Smooth muscle cell (in vitro differentiated cells): ENCODE measurements at regions not wholly inside any gene's neighbourhood (a gene's known extent, or its start where the extent isn't known, plus 50 kb on each side); places are given as distances from the start of the nearest gene placed in this dataset.

ENCODE experiments used
- DNase-seq: peaks from one replicate; lab custom pipeline; 2025; ENCODE audit not compliant: unreplicated experiment; lab: John Stamatoyannopoulos, UW
- H2AFZ ChIP-seq: fragments of 200-600 bp; sonication (generic); 2 replicates; pipeline ENCODE4 v1.6.0; 2016; ENCODE audit warnings: antibody characterized with exemption, low read depth, mild to moderate bottlenecking
- H3F3A ChIP-seq: fragments of 200-600 bp; sonication (generic); 2 replicates; pipeline ENCODE4 v1.6.0; 2017; ENCODE audit warnings: antibody characterized with exemption, low read depth
- H3K27ac ChIP-seq: fragments of 200-600 bp; sonication (generic); 2 replicates; pipeline ENCODE4 v1.5.1; 2016; ENCODE audit warnings: low read depth, mild to moderate bottlenecking
- H3K27me3 ChIP-seq: fragments of 200-600 bp; sonication (generic); 2 replicates; pipeline ENCODE4 v1.6.1; 2016; ENCODE audit warnings: low read depth, mild to moderate bottlenecking
- H3K36me3 ChIP-seq: fragments of 200-600 bp; sonication (generic); 2 replicates; pipeline ENCODE4 v1.5.1; 2016; ENCODE audit warnings: low read depth
- H3K4me1 ChIP-seq: fragments of 200-600 bp; sonication (generic); 2 replicates; pipeline ENCODE4 v1.5.1; 2016; ENCODE audit warnings: low read depth
- H3K4me2 ChIP-seq: fragments of 200-600 bp; sonication (generic); 2 replicates; pipeline ENCODE4 v1.6.0; 2016; ENCODE audit warnings: mild to moderate bottlenecking
- H3K4me3 ChIP-seq: fragments of 200-600 bp; sonication (generic); 2 replicates; pipeline ENCODE4 v1.5.1; 2016; ENCODE audit warnings: mild to moderate bottlenecking
- H3K79me2 ChIP-seq: fragments of 200-600 bp; sonication (generic); 2 replicates; pipeline ENCODE4 v1.6.0; 2016; ENCODE audit warnings: low read depth, mild to moderate bottlenecking
- H3K9ac ChIP-seq: fragments of 200-600 bp; sonication (generic); 2 replicates; pipeline ENCODE4 v1.6.0; 2016; ENCODE audit warnings: low read depth
- H3K9me3 ChIP-seq: fragments of 200-600 bp; sonication (generic); replicated peaks from 2 replicates; pipeline ENCODE4 v1.5.1; 2016; ENCODE audit warnings: low read depth
- H4K20me1 ChIP-seq: fragments of 200-600 bp; sonication (generic); 2 replicates; pipeline ENCODE4 v1.6.0; 2016; ENCODE audit warnings: low read depth
- WGBS: methylation state at CpG from one replicate; pipeline ENCODE4 v1.1.7; 2016; ENCODE audit warnings: low lambda C conversion rate; 5-methylcytosine and 5-hydroxymethylcytosine counted together
- TF ChIP-seq, protein P1 (sequence below): fragments of 200-600 bp; sonication (generic); IDR thresholded peaks from 2 replicates; pipeline ENCODE4 v1.5.1; 2017; ENCODE audit warnings: borderline replicate concordance, mild to moderate bottlenecking, antibody characterized with exemption; ENCODE audit not compliant: insufficient read depth, poor library complexity, severe bottlenecking

DNA sequence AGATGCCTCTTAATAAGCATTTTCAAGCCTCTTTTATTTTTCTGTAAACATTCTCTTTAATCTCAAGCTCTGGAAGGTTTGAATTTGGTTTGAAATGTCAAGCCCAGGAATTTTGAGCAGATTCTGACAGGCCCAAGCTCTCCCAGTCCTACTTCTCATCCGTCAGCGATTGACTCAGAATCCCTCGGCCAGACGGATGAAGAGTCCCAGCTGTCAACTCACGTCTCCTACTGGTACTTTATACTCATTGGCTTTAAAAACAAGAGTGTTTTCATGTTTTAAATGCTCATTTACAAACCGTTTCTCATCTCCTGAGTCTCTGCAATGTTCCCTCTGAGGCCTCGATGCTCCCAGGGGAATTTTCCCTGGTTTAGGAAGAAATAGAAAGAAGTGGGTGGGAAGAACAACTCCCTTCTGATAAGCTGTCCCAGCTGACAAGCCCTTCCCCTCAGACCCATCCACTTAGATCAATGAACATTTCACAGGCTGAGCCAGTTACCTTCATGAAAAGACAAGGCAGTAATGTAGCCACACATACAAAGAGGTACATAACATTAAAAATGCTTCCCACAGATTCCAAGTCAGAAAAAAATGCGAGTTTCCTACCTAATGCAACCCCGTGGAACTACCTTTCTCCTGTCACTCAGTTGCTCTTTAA, 478.2 kb upstream of the DPH6 start:
- H3K27ac ChIP-seq: no peak overlapping the region
- H3K4me3 ChIP-seq: no peak overlapping the region
- no peak overlapping the region for H3K4me2 ChIP-seq
- no peaks in the 10 kb centered on the region for H3F3A ChIP-seq
- no peak for DNase-seq
- H4K20me1 ChIP-seq: no peaks in the 10 kb centered on the region
- TF ChIP-seq, protein P1, sequence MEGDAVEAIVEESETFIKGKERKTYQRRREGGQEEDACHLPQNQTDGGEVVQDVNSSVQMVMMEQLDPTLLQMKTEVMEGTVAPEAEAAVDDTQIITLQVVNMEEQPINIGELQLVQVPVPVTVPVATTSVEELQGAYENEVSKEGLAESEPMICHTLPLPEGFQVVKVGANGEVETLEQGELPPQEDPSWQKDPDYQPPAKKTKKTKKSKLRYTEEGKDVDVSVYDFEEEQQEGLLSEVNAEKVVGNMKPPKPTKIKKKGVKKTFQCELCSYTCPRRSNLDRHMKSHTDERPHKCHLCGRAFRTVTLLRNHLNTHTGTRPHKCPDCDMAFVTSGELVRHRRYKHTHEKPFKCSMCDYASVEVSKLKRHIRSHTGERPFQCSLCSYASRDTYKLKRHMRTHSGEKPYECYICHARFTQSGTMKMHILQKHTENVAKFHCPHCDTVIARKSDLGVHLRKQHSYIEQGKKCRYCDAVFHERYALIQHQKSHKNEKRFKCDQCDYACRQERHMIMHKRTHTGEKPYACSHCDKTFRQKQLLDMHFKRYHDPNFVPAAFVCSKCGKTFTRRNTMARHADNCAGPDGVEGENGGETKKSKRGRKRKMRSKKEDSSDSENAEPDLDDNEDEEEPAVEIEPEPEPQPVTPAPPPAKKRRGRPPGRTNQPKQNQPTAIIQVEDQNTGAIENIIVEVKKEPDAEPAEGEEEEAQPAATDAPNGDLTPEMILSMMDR: no peak
- no peaks in the 10 kb centered on the region for H3K9me3 ChIP-seq
- H3K9ac ChIP-seq: no peak overlapping the region
- H3K4me1 ChIP-seq: no peaks in the 10 kb centered on the region
- H3K36me3 ChIP-seq: no peaks in the 10 kb centered on the region
- H3K79me2 ChIP-seq: no peaks in the 10 kb centered on the region
- peak overlapping the region; percentile 17 for H2AFZ ChIP-seq
- H3K27me3 ChIP-seq: no peaks in the 10 kb centered on the region
- 42% methylated on average over 9 of the region's 9 CpGs for WGBS

- Histone ChIP-seq H3K9me3 (no peaks in the 10 kb centered on the region), H3K9ac (no peak overlapping the region), H3K4me3 (no peak overlapping the region), H4K20me1 (no peaks in the 10 kb centered on the region), H2AFZ (no peak overlapping the region), H3F3A (no peaks in the 10 kb centered on the region), H3K4me2 (no peak overlapping the region), H3K4me1 (peaks cover 4% of the 10 kb centered on the region), H3K27me3 (no peaks in the 10 kb centered on the region), H3K27ac (no peak overlapping the region), H3K79me2 (no peaks in the 10 kb centered on the region), H3K36me3 (no peaks in the 10 kb centered on the region)
- TF ChIP-seq, protein P1: no peak
- WGBS: 78% methylated on average over 7 of the region's 7 CpGs
- DNase-seq: no peak
These were observed 480.8 kb upstream of the DPH6 start for GRCh38 chr15:36026627-36027283.

DNA sequence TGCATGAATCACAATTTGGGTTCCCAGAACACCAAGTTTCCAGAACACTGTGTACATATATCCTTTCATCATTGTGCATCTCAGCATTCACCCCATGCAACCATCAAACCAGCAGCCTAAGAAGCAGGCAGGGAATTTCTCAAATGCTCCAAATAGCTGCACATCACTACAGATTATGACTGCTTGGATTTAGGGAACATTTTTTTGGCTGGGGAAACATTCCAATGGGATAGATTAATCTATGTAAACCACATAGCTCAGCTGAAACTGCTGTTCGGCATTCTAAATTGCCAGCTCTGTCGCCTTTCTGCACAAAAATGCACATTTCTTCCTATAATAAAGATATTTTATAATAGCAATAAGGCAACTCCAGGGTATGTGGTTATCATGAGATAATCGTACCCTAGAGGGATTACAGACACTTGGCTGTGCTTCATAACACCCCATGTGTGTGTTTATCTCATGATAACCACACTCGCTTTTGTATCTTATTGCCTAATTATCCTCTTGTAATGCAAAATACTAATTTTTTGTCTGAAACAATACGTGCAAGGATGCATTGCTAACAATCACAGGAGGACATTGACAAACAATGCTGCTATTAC, 483.7 kb upstream of the DPH6 start:
- TF ChIP-seq, protein P1: no peak
- Histone ChIP-seq H3K4me1 (peaks cover 4% of the 10 kb centered on the region), H3K79me2 (no peaks in the 10 kb centered on the region), H3K27me3 (no peaks in the 10 kb centered on the region), H3F3A (no peaks in the 10 kb centered on the region), H3K36me3 (no peaks in the 10 kb centered on the region), H3K9ac (no peak overlapping the region), H3K27ac (no peak overlapping the region), H3K4me2 (peak overlapping the region; percentile 44), H4K20me1 (no peaks in the 10 kb centered on the region), H3K9me3 (no peaks in the 10 kb centered on the region), H2AFZ (no peak overlapping the region), H3K4me3 (no peak overlapping the region)
- no peak for DNase-seq
- WGBS: 22% methylated on average over 5 of the region's 5 CpGs
